ENCODE measurements at regions not wholly inside any gene's neighbourhood (a gene's known extent, or its start where the extent isn't known, plus 50 kb on each side); places are given as distances from the start of the nearest gene placed in this dataset.

DNA sequence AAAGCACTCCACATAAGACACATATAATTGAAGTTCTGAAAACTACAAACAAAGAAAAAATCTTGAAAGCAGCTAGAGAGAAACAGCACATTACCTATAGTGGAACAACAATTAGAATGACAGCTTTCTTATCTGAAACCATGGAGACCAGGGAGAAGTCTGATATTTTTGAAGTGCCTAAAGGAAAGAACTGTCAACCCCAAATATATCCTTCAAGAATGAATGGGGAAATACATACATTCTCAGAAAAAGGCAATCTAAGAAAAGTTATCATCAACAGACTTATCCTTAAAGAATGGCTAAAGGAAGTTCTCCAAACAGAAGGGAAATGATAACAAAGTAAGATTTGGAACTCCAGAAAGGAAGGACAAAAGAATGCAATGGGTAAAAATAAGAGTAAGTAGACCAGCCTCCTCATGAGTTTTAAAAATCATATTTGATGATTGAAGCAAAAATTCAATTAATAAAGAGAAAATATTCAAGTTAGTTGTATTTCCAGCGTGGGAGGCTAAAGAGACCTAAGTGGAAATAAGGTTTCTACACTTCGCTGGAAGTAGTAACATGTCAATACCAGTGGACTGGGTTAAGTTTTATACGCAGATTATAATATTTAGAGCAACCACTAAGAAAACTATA, 170.8 kb upstream of the SAMSN1 start:
- no peak for DNase-seq

- DNase-seq = no peak
Observed at GRCh38 chr21:14713109-14713508, 167.0 kb upstream of the SAMSN1 start.

DNA sequence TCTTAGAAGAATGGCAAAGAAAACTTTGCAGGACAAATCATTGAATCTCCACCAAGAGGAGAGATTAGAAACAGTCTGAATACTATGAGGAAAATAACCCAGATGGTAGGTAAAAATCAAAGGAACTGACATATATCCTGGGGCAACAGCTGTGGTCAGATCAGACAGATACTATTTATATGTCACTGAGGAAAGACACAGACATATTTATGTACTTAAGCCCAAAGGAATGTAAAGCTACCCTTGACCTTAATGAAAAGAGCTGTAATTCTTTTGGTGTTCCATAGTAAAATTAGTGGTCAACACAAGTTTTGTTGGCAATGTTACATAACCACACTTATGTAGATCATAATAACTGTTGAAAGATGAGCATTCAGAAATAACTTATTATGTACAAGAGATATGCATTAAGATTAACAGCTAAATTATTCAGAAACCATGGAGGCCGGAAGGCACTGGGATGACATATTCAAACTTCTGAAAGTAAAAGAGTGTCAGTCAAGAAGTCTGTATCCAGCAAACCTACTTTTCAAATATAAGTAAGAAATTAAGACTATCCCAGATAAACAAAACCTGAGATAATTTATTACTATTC, 166.1 kb upstream of the SAMSN1 start:
- no peak for DNase-seq

DNA sequence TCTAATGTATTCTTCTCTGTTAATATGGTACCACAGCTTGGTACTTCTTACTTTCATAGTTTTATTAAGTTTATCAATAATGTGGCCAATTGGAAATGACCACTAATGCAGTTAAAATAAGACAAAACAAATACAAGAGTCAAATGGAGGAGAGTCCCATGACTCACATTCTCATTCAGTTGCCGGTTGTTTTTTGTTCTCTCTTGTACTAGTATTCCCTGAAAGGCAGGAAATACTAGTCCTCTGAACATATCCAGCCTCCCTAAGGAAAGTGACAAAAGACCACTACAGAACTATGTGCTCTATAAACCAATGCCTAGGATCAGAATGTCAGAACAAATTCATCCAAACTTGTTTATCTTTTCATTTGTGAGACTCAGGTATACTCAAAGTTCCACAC, 165.2 kb upstream of the SAMSN1 start:
- DNase-seq = no peak

DNA sequence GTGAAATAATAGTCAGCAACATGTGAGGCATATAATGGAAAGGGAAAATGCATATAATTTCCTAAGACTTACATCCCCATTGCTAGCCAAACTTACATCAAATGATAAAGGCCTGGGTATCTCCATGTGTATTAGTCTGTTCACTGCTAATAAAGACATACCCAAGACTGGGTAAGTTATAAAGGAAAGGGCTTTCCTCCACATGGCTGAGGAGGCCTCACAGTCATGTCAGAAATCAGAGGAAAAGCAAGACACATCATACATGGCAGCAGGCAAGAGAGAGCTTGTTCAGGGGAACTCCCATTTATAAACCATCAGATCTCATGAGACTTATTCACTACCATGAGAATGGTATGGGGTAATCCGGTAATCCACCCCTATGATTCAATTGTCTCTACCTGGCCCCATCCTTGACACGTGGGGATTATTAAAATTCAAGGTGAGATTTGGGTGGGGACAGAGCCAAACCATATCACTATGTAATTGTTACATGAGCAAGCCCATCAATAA, 161.5 kb upstream of the SAMSN1 start:
- DNase-seq = no peak

DNA sequence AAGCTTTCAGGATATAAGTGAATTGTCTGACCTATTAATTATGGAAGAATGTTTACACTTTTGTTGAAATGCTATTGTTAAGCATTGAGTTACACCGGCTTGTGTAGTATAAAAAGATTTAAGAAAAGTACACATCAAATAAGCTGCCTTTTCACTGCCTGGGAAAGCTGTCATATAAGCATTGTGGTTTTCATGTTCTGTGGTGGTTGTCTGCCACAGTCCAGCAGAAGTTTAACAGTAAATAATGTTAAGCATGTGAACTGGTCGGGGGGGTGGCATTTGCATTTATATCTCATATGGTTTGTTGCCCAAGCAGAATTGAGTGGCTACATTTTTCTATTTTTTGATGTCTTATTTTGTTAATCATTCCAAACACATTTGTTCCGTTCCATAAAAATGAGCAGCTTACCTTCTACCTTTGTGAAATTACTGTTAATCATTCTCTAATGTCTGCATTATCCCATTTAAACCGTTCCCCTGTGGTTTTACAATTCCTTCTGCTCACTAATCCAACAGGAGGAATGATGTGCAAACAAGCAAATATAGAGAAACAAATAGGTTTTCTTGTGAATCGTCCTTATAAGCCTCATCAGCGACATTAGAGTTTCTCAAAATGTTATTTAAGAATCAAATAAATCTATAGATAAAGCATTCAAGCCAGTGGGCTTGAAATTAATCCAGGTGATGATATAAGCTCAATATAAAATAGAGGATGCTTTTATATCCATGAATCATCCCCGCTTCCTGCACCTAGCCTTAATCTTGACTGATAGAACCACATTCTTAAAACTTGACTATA, 160.8 kb upstream of the SAMSN1 start:
- DNase-seq = no peak

DNA sequence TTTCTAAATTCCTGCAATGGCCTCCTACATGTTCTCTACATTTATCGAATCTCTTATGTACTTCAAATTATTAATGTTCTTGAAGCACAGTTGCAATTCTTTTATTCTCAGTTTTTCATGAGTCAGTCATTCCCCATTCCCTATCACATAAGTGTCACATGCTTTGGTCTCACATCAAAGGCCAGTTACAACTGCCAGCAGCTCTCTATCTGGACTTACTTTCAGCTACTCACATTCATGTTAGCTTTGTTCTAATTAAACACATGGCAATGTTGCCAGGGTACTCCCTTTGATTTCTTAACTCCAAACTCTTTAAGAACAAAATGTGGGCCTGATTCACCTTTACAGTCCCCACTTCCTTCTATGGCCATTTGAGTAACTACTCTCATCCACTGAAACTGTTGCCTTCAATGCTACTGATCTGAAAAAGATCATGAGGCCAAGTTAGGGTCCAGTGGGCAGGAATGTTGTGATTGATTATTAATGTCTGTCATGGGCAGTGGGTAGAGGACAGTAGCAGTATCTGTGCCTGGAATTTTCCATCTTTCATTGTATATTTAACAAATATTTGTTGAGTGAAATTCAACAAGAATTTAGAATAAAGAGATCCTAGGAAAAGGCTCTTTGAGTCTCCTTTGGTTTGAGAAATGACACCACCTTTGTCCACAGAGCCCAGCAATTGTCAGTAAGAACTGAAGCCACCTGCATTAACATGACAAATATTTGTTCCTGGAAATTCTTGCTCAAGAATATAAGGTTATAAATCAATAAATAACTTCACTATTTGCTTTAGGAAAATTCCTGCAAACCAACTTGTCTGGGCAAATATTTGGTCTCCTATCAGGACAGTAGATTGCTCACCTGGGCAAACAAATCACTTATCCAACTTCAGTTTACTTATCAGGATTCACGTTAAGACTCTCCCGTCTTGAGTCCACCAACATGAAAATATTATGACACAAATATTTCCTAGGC, 153.6 kb upstream of the SAMSN1 start:
- no peak for DNase-seq

- no peak for DNase-seq
Observed at GRCh38 chr21:14697769-14698168, 151.7 kb upstream of the SAMSN1 start.

DNA sequence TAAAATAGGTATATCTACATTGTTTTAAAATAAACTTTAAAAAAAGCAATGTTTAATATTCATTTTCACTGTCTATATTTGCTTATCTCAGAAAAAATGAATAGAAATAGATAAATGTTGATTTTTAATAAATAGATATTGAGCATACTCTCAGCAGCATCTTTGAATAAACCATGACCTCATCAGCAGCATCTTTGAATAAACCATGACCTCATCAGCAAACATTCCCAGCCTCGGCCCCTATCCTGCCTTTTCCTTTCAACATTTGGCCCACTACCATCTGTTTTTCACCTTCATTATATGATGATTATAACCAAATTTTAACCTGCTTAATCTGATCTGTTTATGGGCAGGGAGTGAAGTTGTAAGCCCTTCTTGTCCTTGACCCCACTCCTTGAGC, 148.7 kb upstream of the SAMSN1 start:
- no peak for DNase-seq

DNA sequence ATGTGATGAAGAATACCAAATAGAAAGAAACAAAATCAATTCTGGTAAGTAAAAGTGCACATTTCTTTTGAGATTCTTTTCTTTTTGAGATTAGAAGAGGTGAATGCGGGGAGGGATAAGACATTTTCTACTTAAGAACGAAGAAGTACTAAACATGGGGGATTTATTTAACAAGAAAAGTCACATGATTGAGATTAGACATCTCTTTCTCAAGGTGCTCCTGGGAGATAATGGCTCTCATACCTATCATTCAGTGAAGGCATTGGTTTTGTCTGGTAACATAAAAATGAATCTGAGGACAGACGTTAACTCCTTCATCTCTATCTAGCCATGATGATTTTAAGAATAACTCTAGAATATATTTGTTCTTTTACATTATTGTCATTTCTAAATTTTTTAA, 147.9 kb upstream of the SAMSN1 start:
- DNase-seq = no peak

- no peak for DNase-seq
Observed at GRCh38 chr21:14691914-14692313, 145.8 kb upstream of the SAMSN1 start.

GRCh38 chr21:14690886-14691285, 144.8 kb upstream of the SAMSN1 start:
- no peak for DNase-seq

- no peak for DNase-seq
Observed at GRCh38 chr21:14688936-14689335, 142.8 kb upstream of the SAMSN1 start.

DNA sequence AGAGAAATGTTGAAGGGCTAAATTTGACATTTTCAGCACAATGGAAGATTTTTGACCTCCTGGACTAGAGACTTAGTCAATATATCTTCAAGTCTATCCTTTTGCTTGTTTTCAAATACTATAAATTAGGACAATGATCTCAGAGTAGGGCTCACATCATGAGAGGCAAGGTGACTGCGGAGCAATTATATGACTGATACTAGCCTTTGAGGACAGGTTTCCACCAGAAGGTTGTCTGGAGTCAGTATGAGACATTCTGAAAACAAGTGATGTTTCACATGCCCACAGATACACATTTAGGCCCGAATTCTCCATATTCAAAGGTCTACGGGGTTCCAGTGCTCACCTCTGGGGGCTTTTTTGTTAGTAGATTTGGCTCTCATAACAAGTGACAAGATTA, 142.3 kb upstream of the SAMSN1 start:
- DNase-seq = no peak

DNA sequence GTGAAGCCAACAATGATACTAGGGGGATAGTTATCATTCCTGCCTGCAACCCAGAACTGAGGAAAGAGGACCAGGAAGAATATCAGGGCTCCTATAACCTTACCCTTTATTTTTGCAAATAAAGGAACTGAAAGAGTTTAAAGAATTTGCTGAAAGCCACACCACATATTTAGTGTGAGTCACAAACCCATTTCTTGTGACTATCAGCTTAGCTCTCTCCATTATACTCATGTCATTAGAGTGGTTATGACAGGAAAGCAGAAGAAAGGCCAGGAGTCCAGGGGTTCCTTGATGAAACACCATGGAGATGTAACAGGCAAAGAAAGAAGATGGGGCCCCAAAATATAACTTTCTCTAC, 141.1 kb upstream of the SAMSN1 start:
- DNase-seq = no peak

GRCh38 chr21:14686466-14687267, 140.6 kb upstream of the SAMSN1 start:
- no peak for DNase-seq

GRCh38 chr21:14685568-14685967, 139.5 kb upstream of the SAMSN1 start:
- DNase-seq = no peak

GRCh38 chr21:14684071-14684470, 138.0 kb upstream of the SAMSN1 start:
- DNase-seq = no peak

DNA sequence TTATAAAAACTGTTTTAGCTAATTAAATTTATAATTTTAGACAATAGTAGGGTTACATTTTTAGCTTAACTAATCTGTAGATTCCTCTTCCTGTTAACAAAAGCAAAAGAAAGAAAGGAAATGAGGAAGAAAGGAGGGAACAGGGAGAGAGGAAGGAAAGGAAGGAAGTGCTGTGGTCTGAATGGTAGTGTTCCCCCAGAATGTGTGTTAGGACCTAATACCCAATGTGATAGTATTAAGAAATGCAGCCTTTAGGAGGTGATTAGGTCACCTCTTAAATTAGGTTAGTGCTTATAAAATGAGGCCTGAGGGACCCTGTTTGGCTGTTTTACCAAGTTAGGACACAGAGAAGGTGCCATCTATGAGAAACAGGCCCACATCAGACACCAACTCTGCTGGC, 136.9 kb upstream of the SAMSN1 start:
- DNase-seq = no peak

DNA sequence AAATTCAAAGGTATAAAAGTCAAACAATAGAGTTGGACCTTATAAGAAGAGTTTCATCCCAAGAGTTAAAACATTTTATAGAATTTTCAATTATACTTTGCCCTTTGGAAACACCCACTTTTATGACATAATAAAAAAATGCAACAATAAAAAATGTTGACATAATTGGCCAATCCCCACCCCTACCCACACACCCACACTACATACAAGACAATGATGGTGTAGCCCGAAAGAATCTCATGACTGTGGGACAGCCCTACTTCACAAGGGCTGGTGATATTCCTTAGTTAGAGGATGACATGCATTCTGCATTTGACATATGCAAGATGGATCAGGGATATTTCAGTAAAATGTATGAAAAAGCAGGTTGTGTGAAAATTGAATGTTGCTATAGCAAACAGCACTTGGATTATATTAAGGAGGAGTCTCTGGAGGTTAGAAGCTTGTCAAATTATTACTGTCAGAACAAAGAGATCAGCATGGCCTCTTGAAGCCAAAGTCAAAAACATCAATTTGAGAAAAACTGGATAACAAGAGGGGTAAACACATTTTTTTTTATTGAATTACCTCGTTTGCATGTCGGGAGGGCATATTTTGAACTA, 133.0 kb upstream of the SAMSN1 start:
- no peak for DNase-seq

GRCh38 chr21:14677639-14678179, 131.6 kb upstream of the SAMSN1 start:
- DNase-seq = no peak
